ENCODE measurements at regions not wholly inside any gene's neighbourhood (a gene's known extent, or its start where the extent isn't known, plus 50 kb on each side); places are given as distances from the start of the nearest gene placed in this dataset.

DNA sequence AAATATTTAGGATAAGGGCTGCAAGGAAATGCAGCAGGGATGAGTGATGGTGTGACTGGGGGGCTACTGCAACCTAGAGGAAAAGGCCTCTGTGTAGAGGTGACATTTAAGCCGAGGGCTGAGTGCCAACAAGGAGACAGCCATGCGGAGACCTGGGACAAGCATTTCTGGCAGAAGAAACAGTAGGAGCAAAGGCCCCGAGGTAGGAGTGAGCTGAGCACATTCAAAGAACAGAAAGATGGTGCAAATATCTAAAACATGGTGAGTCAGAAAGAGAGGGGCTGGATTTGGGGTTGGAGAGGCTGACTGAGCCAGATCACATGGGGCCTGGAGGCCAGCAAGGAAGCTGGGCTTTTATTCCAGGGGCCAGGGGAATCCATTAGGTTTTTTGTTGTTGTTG lies 55.1 kb upstream of the INCENP start:
- TF ChIP-seq EZH2 (IDR thresholded peaks at IDR 0.05; ENCODE audit: borderline replicate concordance, low read depth, low read length, severe bottlenecking) (no peak), JUN (IDR thresholded peaks at IDR 0.05; ENCODE audit: borderline replicate concordance, insufficient read depth, insufficient read length, low read depth) (no peak), POLR2A (IDR thresholded peaks at IDR 0.05; ENCODE audit: low read depth, low read length) (no peak), MYC (IDR thresholded peaks at IDR 0.05; ENCODE audit: low read depth, low read length) (no peak), POLR2AphosphoS5 (IDR thresholded peaks at IDR 0.05; ENCODE audit: insufficient read depth, low read depth, low read length) (no peak)
- TF ChIP-seq, protein P1, sequence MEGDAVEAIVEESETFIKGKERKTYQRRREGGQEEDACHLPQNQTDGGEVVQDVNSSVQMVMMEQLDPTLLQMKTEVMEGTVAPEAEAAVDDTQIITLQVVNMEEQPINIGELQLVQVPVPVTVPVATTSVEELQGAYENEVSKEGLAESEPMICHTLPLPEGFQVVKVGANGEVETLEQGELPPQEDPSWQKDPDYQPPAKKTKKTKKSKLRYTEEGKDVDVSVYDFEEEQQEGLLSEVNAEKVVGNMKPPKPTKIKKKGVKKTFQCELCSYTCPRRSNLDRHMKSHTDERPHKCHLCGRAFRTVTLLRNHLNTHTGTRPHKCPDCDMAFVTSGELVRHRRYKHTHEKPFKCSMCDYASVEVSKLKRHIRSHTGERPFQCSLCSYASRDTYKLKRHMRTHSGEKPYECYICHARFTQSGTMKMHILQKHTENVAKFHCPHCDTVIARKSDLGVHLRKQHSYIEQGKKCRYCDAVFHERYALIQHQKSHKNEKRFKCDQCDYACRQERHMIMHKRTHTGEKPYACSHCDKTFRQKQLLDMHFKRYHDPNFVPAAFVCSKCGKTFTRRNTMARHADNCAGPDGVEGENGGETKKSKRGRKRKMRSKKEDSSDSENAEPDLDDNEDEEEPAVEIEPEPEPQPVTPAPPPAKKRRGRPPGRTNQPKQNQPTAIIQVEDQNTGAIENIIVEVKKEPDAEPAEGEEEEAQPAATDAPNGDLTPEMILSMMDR (IDR thresholded peaks at IDR 0.05; ENCODE audit: extremely low read depth in 1 of 2, insufficient read depth in 1 of 2, low read depth in 1 of 2, low read length in 2 of 2), result no peak
- TF ChIP-seq, protein P2, sequence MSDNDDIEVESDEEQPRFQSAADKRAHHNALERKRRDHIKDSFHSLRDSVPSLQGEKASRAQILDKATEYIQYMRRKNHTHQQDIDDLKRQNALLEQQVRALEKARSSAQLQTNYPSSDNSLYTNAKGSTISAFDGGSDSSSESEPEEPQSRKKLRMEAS (IDR thresholded peaks at IDR 0.05; ENCODE audit: insufficient read depth, insufficient read length), result no peak

All from endothelial cell of umbilical vein (primary cell).